ENCODE measurements at regions not wholly inside any gene's neighbourhood (a gene's known extent, or its start where the extent isn't known, plus 50 kb on each side); places are given as distances from the start of the nearest gene placed in this dataset.
A peak's percentile ranks its signal among the peaks of the same experiment; 100 is the strongest.

- Histone ChIP-seq H3K4me3 (no peak overlapping the region), H3K27ac (no peak overlapping the region), H3K4me1 (no peaks in the 10 kb centered on the region), H3K9me3 (no peaks in the 10 kb centered on the region), H3K4me2 (no peak overlapping the region)
- DNase-seq (ENCODE audit: low read depth in 1 of 2, low spot score in 1 of 2): no peak
- no peak; a peak in 1 of 6 replicates for ATAC-seq
- POLR2A ChIA-PET: no interaction called here
- FAIRE-seq: no peak
- TF ChIP-seq MAZ (IDR thresholded peaks at IDR 0.05; ENCODE audit: borderline replicate concordance, low read depth, low read length) (no peak), MYC (IDR thresholded peaks at IDR 0.05; ENCODE audit: borderline replicate concordance, low read length) (no peak), HMGXB4 (CRISPR knock-in tag; IDR thresholded peaks at IDR 0.05; ENCODE audit: borderline replicate concordance) (no peak), ZSCAN20 (CRISPR knock-in tag; IDR thresholded peaks at IDR 0.05) (no peak), HOXB13 (CRISPR knock-in tag; IDR thresholded peaks at IDR 0.05; ENCODE audit: low read depth) (no peak), MAX (IDR thresholded peaks at IDR 0.05) (no peak), ELK1 (IDR thresholded peaks at IDR 0.05; ENCODE audit: low read depth, low read length) (no peak), ZNF302 (CRISPR knock-in tag; IDR thresholded peaks at IDR 0.05) (no peak), RARB (CRISPR knock-in tag; IDR thresholded peaks at IDR 0.05) (no peak), CBX8 (IDR thresholded peaks at IDR 0.05) (no peak), ZC3H11A (IDR thresholded peaks at IDR 0.05) (no peak), USF2 (IDR thresholded peaks at IDR 0.05) (no peak), KDM5A (IDR thresholded peaks at IDR 0.05) (no peak), HOXB5 (CRISPR knock-in tag; IDR thresholded peaks at IDR 0.05) (no peak), PHF8 (IDR thresholded peaks at IDR 0.05; ENCODE audit: borderline replicate concordance, low read depth) (no peak), POLR2AphosphoS2 (conservative IDR thresholded peaks at IDR 0.05; ENCODE audit: low read length) (no peak), HES2 (IDR thresholded peaks at IDR 0.05) (no peak), CTCF (IDR thresholded peaks at IDR 0.05) (no peak), EP300 (IDR thresholded peaks at IDR 0.05) (no peak)
- whole genome bisulfite sequencing (ENCODE audit: missing lambda C conversion rate): 17% methylated on average over 13 of the region's 13 CpGs
- CTCF ChIA-PET: interaction anchor here (0.6 kb wide), 1 partner anchor 178 kb away, joined by 4 read pairs; no protein-coding TSS in a partner anchor
These were observed 101.1 kb downstream of the SH3YL1 start for GRCh38 chr2:162473-163382.

GRCh38 chr2:161729-162128, 102.1 kb downstream of the SH3YL1 start:
- H3K4me1 ChIP-seq: no peaks in the 10 kb centered on the region
- ATAC-seq (no peak), DNase-seq (ENCODE audit: low read depth in 1 of 2, low spot score in 1 of 2) (no peak), FAIRE-seq (no peak)
- no peak overlapping the region for H3K4me2 ChIP-seq
- no peak overlapping the region for H3K27ac ChIP-seq
- ChIA-PET CTCF (no interaction called here), POLR2A (no interaction called here)
- 3% methylated on average over 7 of the region's 7 CpGs for WGBS (ENCODE audit: missing lambda C conversion rate)
- H3K9me3 ChIP-seq: no peaks in the 10 kb centered on the region
- no peak overlapping the region for H3K4me3 ChIP-seq
- TF ChIP-seq FOXS1 (CRISPR knock-in tag; IDR thresholded peaks at IDR 0.05): no peak
- peak; percentile 91 for TF ChIP-seq RNF2 (IDR thresholded peaks at IDR 0.05; ENCODE audit: borderline replicate concordance, low read depth)
